K562 (cell line): ENCODE measurements at regions not wholly inside any gene's neighbourhood (a gene's known extent, or its start where the extent isn't known, plus 50 kb on each side); places are given as distances from the start of the nearest gene placed in this dataset.
A peak's percentile ranks its signal among the peaks of the same experiment; 100 is the strongest.

ENCODE experiments used
- ATAC-seq: fragments of 200-7000 bp; cut with Tn5 transposase; 3 replicates; pipeline ENCODE4 v1.9.1; 2020; ENCODE audit warnings: moderate library complexity
- BruUV-seq: library from RNA; stranded (reverse); fragments of 400-500 nt; replicated peaks from 2 replicates; lab custom pipeline; 2021; lab: Mats Ljungman, UMichigan
- CTCF ChIA-PET: fragments of 300-600 bp; formaldehyde crosslinking; extraction: SDS; loops from one replicate; lab custom pipeline; 2021; ENCODE audit warnings: low intra/inter-chr PET ratio; lab: Yijun Ruan, JAX
- POLR2A ChIA-PET: fragments of 300-600, 350-650 bp; sonication (Branson Sonifier 250); formaldehyde crosslinking; extraction: SDS; loops from one replicate; lab custom pipeline; 2021; ENCODE audit warnings: antibody characterized with exemption, inconsistent platforms; lab: Yijun Ruan, JAX
- DNase-seq, 4 experiments: peaks; one replicate each; pipeline versions ENCODE4 v3.0.0 to v3.0.0-alpha.2; 2011 to 2018; ENCODE audit warnings: low spot score in 3 of 4, mixed read lengths in 3 of 4; ENCODE audit errors: extremely low read depth in 1 of 4
- FAIRE-seq: peaks from 2 replicates; lab custom pipeline; 2011; peaks lifted over from hg19 to GRCh38; lab: Jason Lieb, UNC
- H2AFZ ChIP-seq: 2 replicates; pipeline ENCODE4 v1.6.0; 2011; ENCODE audit warnings: low read depth, low read length, control low read depth, inconsistent platforms
- H3K27ac ChIP-seq: fragments of 200-600 bp; 3 replicates; pipeline ENCODE4 v1.8.0; 2011; ENCODE audit warnings: low read depth, mild to moderate bottlenecking, control low read depth, inconsistent platforms, low read length, moderate library complexity, mixed read lengths; ENCODE audit errors: extremely low read depth
- H3K27me3 ChIP-seq, 2 experiments: fragments of 300-600 bp in 1 of 2; 2 replicates in 1 of 2; 3 replicates in 1 of 2; pipeline versions ENCODE4 v1.6.0 to v1.8.0; 2011; ENCODE audit warnings: inconsistent platforms in 2 of 2, low read length in 2 of 2, mild to moderate bottlenecking in 1 of 2, mixed read lengths in 1 of 2, moderate library complexity in 1 of 2; ENCODE audit not compliant: control insufficient read depth in 2 of 2, insufficient read depth in 2 of 2
- H3K36me3 ChIP-seq: fragments of 300-600 bp; 3 replicates; pipeline ENCODE4 v1.8.0; 2011; ENCODE audit warnings: mild to moderate bottlenecking, low read length, inconsistent platforms; ENCODE audit not compliant: control insufficient read depth, insufficient read depth
- H3K4me1 ChIP-seq, 2 experiments: fragments of 200-600 bp in 1 of 2; replicated peaks in 1 of 2; 2 replicates in 1 of 2; 3 replicates in 1 of 2; pipeline versions ENCODE4 v1.5.1 to v1.8.0; 2011; ENCODE audit warnings: inconsistent platforms in 2 of 2, low read length in 2 of 2, mild to moderate bottlenecking in 1 of 2, mixed read lengths in 1 of 2, moderate library complexity in 1 of 2; ENCODE audit not compliant: control insufficient read depth in 2 of 2, insufficient read depth in 2 of 2
- H3K4me2 ChIP-seq: 2 replicates; pipeline ENCODE4 v1.6.1; 2011; ENCODE audit warnings: low read length, control low read depth, inconsistent platforms, mixed read lengths; ENCODE audit not compliant: insufficient read depth
- H3K4me3 ChIP-seq: fragments of 200-600 bp; sonication (generic), shearing (Covaris generic); 2 replicates; pipeline ENCODE4 v1.5.1; 2016; ENCODE audit warnings: control low read depth, inconsistent platforms
- H3K79me2 ChIP-seq: fragments of 200-600 bp; 3 replicates; pipeline ENCODE4 v1.8.0; 2011; ENCODE audit warnings: low read length, inconsistent platforms; ENCODE audit not compliant: control insufficient read depth, insufficient read depth
- H3K9ac ChIP-seq, 2 experiments: 2 replicates each; pipeline versions ENCODE4 v1.6.0 to v1.6.1; 2011; ENCODE audit warnings: low read depth in 2 of 2, low read length in 2 of 2, control low read depth in 1 of 2, inconsistent platforms in 1 of 2, mild to moderate bottlenecking in 1 of 2, mixed read lengths in 1 of 2; ENCODE audit not compliant: insufficient read depth in 1 of 2
- H3K9me1 ChIP-seq: one replicate; pipeline ENCODE4 v1.6.0; 2011; ENCODE audit warnings: inconsistent platforms, mild to moderate bottlenecking, low read length, moderate library complexity; ENCODE audit not compliant: control insufficient read depth, insufficient read depth
- H3K9me3 ChIP-seq: replicated peaks from 2 replicates; pipeline ENCODE4 v1.5.1; 2011; ENCODE audit warnings: low read depth, low read length, inconsistent platforms; ENCODE audit not compliant: control insufficient read depth, insufficient read depth
- H4K20me1 ChIP-seq: replicated peaks from 2 replicates; pipeline ENCODE4 v1.6.1; 2011; ENCODE audit warnings: low read length, inconsistent platforms, mixed read lengths; ENCODE audit not compliant: control insufficient read depth, insufficient read depth
- CTCF ChIP-seq, 3 experiments: IDR thresholded peaks in 2 of 3; conservative IDR thresholded peaks in 1 of 3; 2 replicates each; pipeline ENCODE4 v1.5.1; 2011 to 2012; ENCODE audit warnings: low read length in 3 of 3, mild to moderate bottlenecking in 3 of 3, control low read depth in 2 of 3, improper control_type of control experiment in 1 of 3, inconsistent platforms in 1 of 3, low read depth in 1 of 3, mixed read lengths in 1 of 3, moderate library complexity in 1 of 3; ENCODE audit not compliant: insufficient read depth in 2 of 3
- DEAF1 ChIP-seq: fragments of 450-650 bp; formaldehyde crosslinking; IDR thresholded peaks from 2 replicates; pipeline ENCODE4 v1.4.0; 2020; ENCODE audit warnings: mild to moderate bottlenecking, moderate library complexity
- ELK1 ChIP-seq: sonication (generic); formaldehyde crosslinking; IDR thresholded peaks from 2 replicates; pipeline ENCODE4 v1.8.1; 2022; ENCODE audit warnings: missing genetic modification reagents
- NCOA2 ChIP-seq, 2 experiments: fragments of 450-650 bp; IDR thresholded peaks; 2 replicates each; pipeline ENCODE4 v1.6.1; 2018; ENCODE audit warnings: mild to moderate bottlenecking in 2 of 2, moderate library complexity in 1 of 2; ENCODE audit not compliant: partially characterized antibody in 2 of 2
- NFIC ChIP-seq: fragments of 450-650 bp; IDR thresholded peaks from 2 replicates; pipeline ENCODE4 v1.6.1; 2017; ENCODE audit warnings: mild to moderate bottlenecking, inconsistent platforms
- NFIX ChIP-seq: fragments of 250-450 bp; sonication (Bioruptor Pico); IDR thresholded peaks from 2 replicates; pipeline ENCODE4 v1.4.0; 2020; ENCODE audit warnings: low read depth, mild to moderate bottlenecking, moderate library complexity
- PHB2 ChIP-seq: fragments of 450-650 bp; IDR thresholded peaks from 2 replicates; pipeline ENCODE4 v1.6.1; 2017; ENCODE audit warnings: low read depth
- ZBTB49 ChIP-seq: sonication (generic); formaldehyde crosslinking; IDR thresholded peaks from 2 replicates; pipeline ENCODE4 v1.8.0; 2022; ENCODE audit warnings: missing genetic modification reagents, mild to moderate bottlenecking, borderline replicate concordance
- ZNF740 ChIP-seq, 3 experiments: fragments of 200-800 bp in 1 of 3; sonication (Bioruptor generic) in 1 of 3; sonication (generic) in 1 of 3; formaldehyde crosslinking in 1 of 3; IDR thresholded peaks; 2 replicates each; pipeline versions ENCODE4 v1.6.1 to v1.8.0; 2016 to 2022; ENCODE audit warnings: mild to moderate bottlenecking in 2 of 3, missing compliant biosample characterization in 2 of 3, missing genetic modification characterization in 2 of 3, missing genetic modification reagents in 1 of 3
- ZNF75A ChIP-seq: fragments of 450-650 bp; formaldehyde crosslinking; IDR thresholded peaks from 2 replicates; pipeline ENCODE4 v1.4.0; 2020; ENCODE audit warnings: mild to moderate bottlenecking
- WGBS: fragments of 100-300 bp; shearing (Covaris generic); methylation state at CpG from one replicate; pipeline ENCODE4 v1.1.6; 2016; ENCODE audit warnings: low coverage, mixed read lengths; ENCODE audit not compliant: insufficient coverage; ENCODE audit errors: missing lambda C conversion rate; 5-methylcytosine and 5-hydroxymethylcytosine counted together
- in situ Hi-C: fragments of 300-500 bp; cut with MboI; formaldehyde crosslinking; loops from 4 replicates; pipeline ENCODE4 v1.15.0; 2018; ENCODE audit warnings: inconsistent platforms, mixed read lengths
- intact Hi-C: fragments of 100-400 bp; cut with micrococcal nuclease; formaldehyde crosslinking; loops from 2 replicates; pipeline ENCODE4 v1.14.2; 2022

GRCh38 chr7:139177696-139178095, 53.3 kb upstream of the UBN2 start (continued):
- no peak for TF ChIP-seq CTCF (IDR thresholded peaks at IDR 0.05 in 2 of 3, conservative IDR thresholded peaks at IDR 0.05 in 1 of 3; ENCODE audit: insufficient read depth in 2 of 3, low read depth in 1 of 3, low read length in 3 of 3)

GRCh38 chr7:139180700-139181311, 50.2 kb upstream of the UBN2 start:
- no TSS peak for BruUV-seq
- DNase-seq, result no peak
- Histone ChIP-seq H3K79me2 (no peaks in the 10 kb centered on the region), H3K4me2 (no peak overlapping the region), H3K27me3 (no peaks in the 10 kb centered on the region), H2AFZ (peak overlapping the region; percentile 25; the same call in 1 of the 2 replicates), H3K4me1 (peaks cover 7 to 35% of the 10 kb centered on the region in 2 experiments; a peak in 4 of 5 replicates), H3K27ac (no peak overlapping the region), H3K9ac (no peak overlapping the region), H4K20me1 (no peaks in the 10 kb centered on the region), H3K36me3 (no peaks in the 10 kb centered on the region), H3K4me3 (no peak overlapping the region), H3K9me1 (no peaks in the 10 kb centered on the region), H3K9me3 (no peaks in the 10 kb centered on the region)
- intact Hi-C loops, result no loop called here
- no peak for ATAC-seq
- CTCF ChIA-PET, result interaction anchor here (0.7 kb wide), 1 partner anchor 32 kb away, joined by 4 read pairs; no protein-coding TSS in a partner anchor
- POLR2A ChIA-PET, result interaction anchor here (0.6 to 1.9 kb wide), 5 partner anchors 9 to 51 kb away, joined by 3 to 5 read pairs (median 4); no protein-coding TSS in a partner anchor
- 67% methylated on average over 5 of the region's 5 CpGs for WGBS
- FAIRE-seq, result no peak
- in situ Hi-C loops, result no loop called here
- TF ChIP-seq ZBTB49 (CRISPR knock-in tag) (no peak), ELK1 (CRISPR knock-in tag) (no peak), ZNF740 (CRISPR knock-in tag; IDR thresholded peaks at IDR 0.05) (no peak), ZNF740 (tag; IDR thresholded peaks at IDR 0.05) (0 out of 4 replicates have a peak, but pooled peaks of 1 of the 2 experiments have one; percentile 19), NFIC (peak; percentile 98), NCOA2 (IDR thresholded peaks at IDR 0.05; ENCODE audit: partially characterized antibody in 2 of 2) (peak in 1 of 2 experiments; percentile 21), DEAF1 (CRISPR knock-in tag) (peak; percentile 23; the same call in 1 of the 2 replicates), ZNF75A (CRISPR knock-in tag) (no peak), NFIX (CRISPR knock-in tag) (peak; percentile 92), PHB2 (no peak)
